T-helper 2 cell treated with Interferon-gamma antibody and Interleukin-4, amounts not matched to agents 5 μg/mL and 100 μg/mL, for 36 hours (primary cell): ENCODE measurements at regions not wholly inside any gene's neighbourhood (a gene's known extent, or its start where the extent isn't known, plus 50 kb on each side); places are given as distances from the start of the nearest gene placed in this dataset.
A peak's percentile ranks its signal among the peaks of the same experiment; 100 is the strongest.
"Not testable (repeated sequence)": the region's sequence is repeated elsewhere in the genome, so short reads cannot be mapped to it uniquely, and the experiment has no call there.

ENCODE experiments used
- DNase-seq: peaks from one replicate; pipeline ENCODE4 v3.0.0; 2021; ENCODE audit warnings: low spot score
- H3K27ac Mint-ChIP-seq: one replicate; pipeline ENCODE4 v1.8.0; 2021; ENCODE audit warnings: mild to moderate bottlenecking, mixed read lengths
- H3K27me3 Mint-ChIP-seq: one replicate; pipeline ENCODE4 v1.8.0; 2021; ENCODE audit warnings: low read depth, mixed read lengths
- H3K36me3 Mint-ChIP-seq: one replicate; pipeline ENCODE4 v1.8.0; 2021; ENCODE audit warnings: low read depth, mixed read lengths
- H3K4me1 Mint-ChIP-seq: one replicate; pipeline ENCODE4 v1.8.0; 2021; ENCODE audit warnings: low read depth, mixed read lengths
- H3K4me3 Mint-ChIP-seq: one replicate; pipeline ENCODE4 v1.8.0; 2022; ENCODE audit warnings: mild to moderate bottlenecking, moderate library complexity, mixed read lengths
- H3K9me3 Mint-ChIP-seq: one replicate; pipeline ENCODE4 v1.8.0; 2021; ENCODE audit warnings: mixed read lengths

DNA sequence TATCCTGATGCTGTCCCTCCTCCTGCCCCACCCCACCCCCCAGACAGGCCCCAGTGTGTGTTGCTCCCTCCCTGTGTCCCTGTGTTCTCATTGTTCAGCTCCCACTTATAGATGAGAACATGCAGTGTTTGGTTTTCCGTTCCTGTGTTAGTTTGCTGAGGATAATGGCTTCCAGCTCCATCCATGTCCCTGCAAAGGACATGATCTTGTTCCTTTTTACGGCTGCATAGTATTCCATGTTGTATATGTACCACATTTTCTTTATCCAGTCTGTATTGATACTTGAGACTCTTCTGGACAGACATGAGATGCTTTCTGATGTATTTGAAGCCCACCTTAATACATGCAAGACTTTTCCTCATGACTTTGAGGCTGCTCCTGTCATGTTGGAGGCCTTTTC is 91.8 kb upstream of the USP9X start:
- not testable (repeated sequence) for H3K36me3 Mint-ChIP-seq, H3K9me3 Mint-ChIP-seq, H3K27ac Mint-ChIP-seq, H3K27me3 Mint-ChIP-seq, H3K4me1 Mint-ChIP-seq, H3K4me3 Mint-ChIP-seq, DNase-seq

DNA sequence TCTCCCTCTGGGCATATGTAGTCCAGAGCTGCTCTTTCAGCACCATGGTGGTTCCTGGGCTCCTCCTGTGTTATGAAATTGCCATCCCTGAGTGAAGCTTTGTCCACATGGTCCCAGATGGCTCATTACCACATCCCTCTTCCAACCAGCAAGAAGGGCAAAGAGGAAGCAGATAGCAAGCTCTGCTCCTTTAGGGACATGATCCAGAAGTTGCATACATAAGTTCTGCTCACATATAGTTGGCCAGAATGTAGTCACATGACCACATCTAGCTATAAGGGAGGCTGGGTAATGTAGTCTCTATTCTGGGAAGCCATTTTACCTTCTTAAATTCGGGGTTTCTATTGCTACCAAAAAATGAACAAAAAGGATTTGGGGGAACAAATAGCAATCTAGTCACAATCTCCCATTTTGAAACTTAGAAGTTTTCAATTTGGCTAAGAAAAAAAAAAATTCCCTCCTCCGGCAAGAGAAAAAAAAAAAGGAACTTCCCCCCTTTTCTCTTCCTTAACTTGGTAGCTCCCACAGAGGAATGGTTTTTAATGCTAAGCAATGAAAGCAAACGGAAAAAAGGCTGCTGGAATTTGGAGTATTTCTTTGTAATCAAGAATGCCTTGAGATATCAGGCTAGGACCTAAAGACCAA is 88.2 kb upstream of the USP9X start:
- Mint-ChIP-seq H3K9me3 (no peaks in the 10 kb centered on the region), H3K4me1 (no peaks in the 10 kb centered on the region)

DNA sequence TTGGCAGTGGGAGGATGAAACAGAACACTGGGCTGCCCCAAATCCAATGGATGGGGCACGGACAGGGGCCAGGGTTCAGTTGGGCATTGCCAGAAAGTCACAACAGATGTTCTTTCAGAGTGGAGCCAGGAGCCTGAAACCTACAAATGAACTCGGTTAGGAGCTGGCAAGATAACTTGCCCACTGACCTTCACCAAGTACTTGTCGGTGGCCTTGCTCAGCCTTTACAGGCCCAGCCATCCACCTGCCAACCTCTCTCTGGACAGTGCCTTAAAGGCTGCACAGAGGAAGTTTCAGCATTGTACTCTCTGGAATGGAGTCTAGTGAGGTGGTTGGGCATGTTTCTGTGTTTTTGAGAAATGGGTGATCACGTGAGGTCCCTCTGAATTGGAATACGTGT is 87.1 kb upstream of the USP9X start:
- Mint-ChIP-seq H3K27ac (no peak overlapping the region), H3K27me3 (no peaks in the 10 kb centered on the region), H3K4me3 (no peak overlapping the region), H3K4me1 (no peaks in the 10 kb centered on the region), H3K36me3 (no peaks in the 10 kb centered on the region), H3K9me3 (no peaks in the 10 kb centered on the region)
- DNase-seq = no peak

More for the DNA sequence above, 88.2 kb upstream of the USP9X start:
- no peaks in the 10 kb centered on the region for H3K27me3 Mint-ChIP-seq
- H3K36me3 Mint-ChIP-seq = no peaks in the 10 kb centered on the region
- no peak overlapping the region for H3K27ac Mint-ChIP-seq
- no peak for DNase-seq
- H3K4me3 Mint-ChIP-seq = peak overlapping the region; percentile 51

DNA sequence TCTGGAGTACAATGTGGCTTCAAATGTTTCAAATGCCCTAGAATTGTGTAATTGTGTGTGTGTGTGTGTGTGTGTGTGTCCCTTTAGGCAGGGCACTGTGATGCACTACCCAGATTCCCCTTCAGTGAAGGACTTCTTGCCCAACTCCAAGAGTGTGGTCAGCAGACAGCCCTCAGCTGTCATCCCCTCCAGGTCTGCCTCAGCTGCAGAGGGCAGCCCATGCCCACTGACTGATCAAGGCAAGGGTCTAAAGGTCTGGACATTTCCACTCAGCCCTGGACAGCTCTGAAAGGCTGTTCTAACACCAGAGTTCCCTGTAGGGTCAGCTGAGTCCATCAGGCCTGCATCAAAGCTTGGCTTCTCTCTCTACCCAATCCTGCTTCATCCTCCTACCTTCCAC is 83.9 kb upstream of the USP9X start:
- H3K4me1 Mint-ChIP-seq = peaks cover 6% of the 10 kb centered on the region
- no peaks in the 10 kb centered on the region for H3K36me3 Mint-ChIP-seq
- no peak overlapping the region for H3K4me3 Mint-ChIP-seq
- H3K27ac Mint-ChIP-seq = no peak overlapping the region
- DNase-seq = no peak
- peaks cover 6% of the 10 kb centered on the region for H3K27me3 Mint-ChIP-seq
- no peaks in the 10 kb centered on the region for H3K9me3 Mint-ChIP-seq

DNA sequence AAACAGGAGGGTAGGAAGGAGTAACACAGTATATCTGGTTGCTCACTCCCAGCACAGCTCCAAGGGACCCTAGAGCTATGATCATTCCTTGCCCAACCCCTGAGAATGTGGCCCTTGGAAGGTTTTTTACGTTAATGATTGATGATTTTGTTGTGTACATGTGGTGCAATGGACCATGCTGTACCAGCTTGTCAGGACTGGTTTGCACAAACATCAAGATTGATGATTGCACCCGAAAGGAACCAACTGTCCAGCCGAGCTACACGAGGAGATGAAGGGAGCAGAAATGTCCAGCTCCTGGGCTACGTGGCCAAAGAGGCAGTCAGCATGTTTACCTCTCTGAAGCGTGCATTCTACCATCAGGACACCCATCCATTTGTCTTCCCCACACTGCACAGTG is 83.2 kb upstream of the USP9X start:
- Mint-ChIP-seq H3K4me3 (no peak overlapping the region), H3K36me3 (no peaks in the 10 kb centered on the region), H3K9me3 (no peaks in the 10 kb centered on the region), H3K4me1 (peaks cover 6% of the 10 kb centered on the region), H3K27ac (no peak overlapping the region), H3K27me3 (peaks cover 6% of the 10 kb centered on the region)
- DNase-seq = no peak

DNA sequence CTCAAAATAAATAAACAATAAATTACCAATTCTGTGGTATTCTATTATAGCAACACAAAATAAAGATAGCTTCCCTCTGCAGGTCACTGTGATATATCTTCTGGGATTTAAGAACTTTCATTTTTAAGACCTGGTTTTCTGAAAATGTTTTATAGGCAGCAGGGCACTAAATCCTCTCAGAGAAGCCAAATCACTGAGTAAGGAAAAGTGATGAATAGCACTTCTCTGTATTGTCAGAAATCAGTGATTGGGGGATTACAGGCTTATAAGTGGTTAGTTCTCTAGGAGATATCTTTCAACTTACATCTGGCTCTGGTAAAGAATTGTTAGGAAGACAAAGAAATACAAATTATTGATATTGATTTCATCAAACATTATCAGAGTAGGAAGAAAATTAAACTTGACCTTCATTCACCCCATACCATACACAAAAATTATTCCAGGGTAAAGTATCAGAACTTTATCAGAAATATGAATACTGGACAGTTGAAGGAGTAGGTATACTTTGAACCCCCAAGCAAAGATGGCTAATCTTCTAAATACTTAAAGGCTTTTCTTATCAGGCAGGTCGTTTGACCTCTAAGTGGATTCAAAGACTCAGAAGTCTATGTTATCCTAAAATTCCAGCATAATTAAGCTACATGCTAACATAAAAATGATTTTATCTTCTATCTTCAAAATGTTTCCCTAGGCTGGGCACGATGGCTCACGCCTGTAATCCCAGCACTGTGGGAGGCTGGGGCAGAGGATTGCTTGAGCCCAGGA is 81.6 kb upstream of the USP9X start:
- H3K27me3 Mint-ChIP-seq = peaks cover 6% of the 10 kb centered on the region

DNA sequence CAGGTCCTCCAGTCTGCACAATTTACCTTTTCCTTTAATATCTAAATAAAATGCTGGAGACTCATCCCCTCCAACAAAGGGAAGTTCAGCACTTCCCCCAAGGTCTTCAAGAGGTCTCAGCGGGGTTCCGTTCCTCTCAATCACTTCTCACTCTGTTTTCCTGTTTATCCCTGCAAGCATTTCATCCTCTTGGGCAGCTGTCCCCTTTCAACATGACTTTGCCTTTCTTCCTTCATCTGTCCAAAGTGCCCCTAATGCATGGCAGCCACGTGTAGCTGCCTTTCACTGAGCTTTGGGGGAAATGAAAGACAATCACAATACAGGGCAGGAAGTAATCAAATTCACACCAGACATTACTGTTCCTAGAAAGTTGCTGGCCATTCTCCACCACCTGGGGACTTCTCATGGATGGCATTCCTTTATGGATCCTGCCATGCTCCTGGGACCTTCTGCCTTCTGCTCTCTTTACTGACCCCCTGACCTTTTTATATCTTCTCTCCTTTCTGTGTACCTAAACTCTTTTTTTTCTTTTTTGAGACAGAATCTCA is 79.7 kb upstream of the USP9X start:
- DNase-seq = no peak
- Mint-ChIP-seq H3K27me3 (peaks cover 6% of the 10 kb centered on the region), H3K9me3 (no peaks in the 10 kb centered on the region), H3K4me3 (no peak overlapping the region), H3K4me1 (peaks cover 11% of the 10 kb centered on the region), H3K36me3 (no peaks in the 10 kb centered on the region), H3K27ac (no peak overlapping the region)

More for the DNA sequence above, 81.6 kb upstream of the USP9X start:
- H3K27ac Mint-ChIP-seq = no peak overlapping the region
- DNase-seq = no peak
- H3K9me3 Mint-ChIP-seq = no peaks in the 10 kb centered on the region
- H3K4me3 Mint-ChIP-seq = no peak overlapping the region
- no peaks in the 10 kb centered on the region for H3K36me3 Mint-ChIP-seq
- H3K4me1 Mint-ChIP-seq = peaks cover 6% of the 10 kb centered on the region

DNA sequence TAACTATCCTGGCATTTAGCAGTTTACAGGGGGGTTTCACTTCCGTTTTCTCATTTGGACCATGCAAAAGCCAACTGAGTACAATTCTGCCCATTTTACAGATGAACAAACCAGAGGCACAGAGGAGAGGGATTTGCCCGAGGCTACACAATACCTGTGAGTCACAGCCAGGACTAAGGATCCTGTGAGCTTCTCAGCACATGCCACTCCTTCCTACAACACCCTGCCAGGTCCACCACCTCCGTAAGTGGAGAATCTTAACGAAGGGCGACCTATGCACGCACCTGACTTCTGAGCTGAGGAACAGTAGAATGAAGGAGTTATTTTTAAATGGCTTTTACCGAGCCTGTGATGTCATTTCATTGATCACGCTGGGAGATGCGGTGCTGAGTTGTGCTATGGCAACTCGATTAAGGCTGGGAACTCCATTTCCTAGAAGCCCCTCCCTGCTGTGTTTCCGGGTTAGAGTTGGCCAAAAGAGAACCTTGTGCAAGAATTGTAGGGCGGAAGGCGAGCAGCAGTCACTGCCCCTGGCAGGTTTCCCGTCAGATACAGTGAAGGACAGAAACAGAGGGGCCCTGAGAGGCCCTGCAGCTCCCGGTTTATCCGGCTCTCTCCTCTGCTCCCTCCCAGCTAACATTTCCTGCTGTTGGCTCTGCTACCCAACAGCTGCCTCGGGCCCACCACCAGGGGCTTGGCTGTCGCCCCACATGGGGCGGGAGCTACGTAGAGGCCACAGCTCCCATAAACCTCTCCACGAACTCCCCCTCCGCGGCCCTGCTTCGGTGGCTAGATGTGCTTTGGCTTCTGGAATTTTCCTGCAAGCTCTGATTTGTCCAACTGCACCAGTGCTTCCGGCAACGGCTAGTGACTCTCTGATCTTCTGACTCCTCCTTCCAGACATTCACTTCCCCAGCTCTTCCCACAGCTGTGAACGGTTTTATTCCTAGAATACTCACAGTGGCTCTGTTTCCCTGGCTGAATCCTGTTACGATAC is 75.1 kb upstream of the USP9X start:
- DNase-seq = peak; percentile 32
- Mint-ChIP-seq H3K9me3 (no peaks in the 10 kb centered on the region), H3K27ac (peak overlapping the region; percentile 78), H3K4me1 (peaks cover 20% of the 10 kb centered on the region), H3K36me3 (peaks cover 1% of the 10 kb centered on the region), H3K27me3 (peaks cover 4% of the 10 kb centered on the region), H3K4me3 (peak overlapping the region; percentile 76)

DNA sequence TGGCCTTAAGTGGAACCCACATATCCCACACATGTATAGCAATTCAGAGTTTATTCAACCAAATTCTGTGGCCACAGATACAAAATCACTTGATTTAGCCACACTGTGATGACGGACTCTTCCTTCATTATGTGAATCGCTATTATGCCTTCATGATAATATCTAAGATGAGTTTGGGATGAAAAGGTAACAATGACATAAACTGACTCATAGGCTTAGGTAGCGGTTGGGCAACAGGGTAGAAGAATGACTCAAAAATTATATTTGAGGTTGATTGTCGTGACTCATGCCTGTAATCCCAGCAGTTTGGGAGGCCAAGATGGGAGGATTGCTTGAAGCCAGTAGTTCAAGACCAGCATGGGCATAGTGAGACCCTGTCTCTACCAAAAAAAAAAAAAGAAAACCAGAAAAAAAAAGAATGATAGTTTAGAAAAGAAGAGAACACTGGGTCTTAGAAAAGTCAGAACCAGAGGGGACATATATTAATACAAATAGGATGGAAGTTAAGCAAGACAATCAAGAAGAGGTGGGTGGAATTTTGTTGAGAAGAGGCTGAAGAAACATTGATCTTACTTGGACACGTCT is 70.4 kb upstream of the USP9X start:
- no peaks in the 10 kb centered on the region for H3K9me3 Mint-ChIP-seq
- H3K4me1 Mint-ChIP-seq = peaks cover 12% of the 10 kb centered on the region
- H3K36me3 Mint-ChIP-seq = peaks cover 1% of the 10 kb centered on the region
- no peaks in the 10 kb centered on the region for H3K27me3 Mint-ChIP-seq
- no peak overlapping the region for H3K27ac Mint-ChIP-seq
- H3K4me3 Mint-ChIP-seq = no peak overlapping the region
- DNase-seq = peak; percentile 35

DNA sequence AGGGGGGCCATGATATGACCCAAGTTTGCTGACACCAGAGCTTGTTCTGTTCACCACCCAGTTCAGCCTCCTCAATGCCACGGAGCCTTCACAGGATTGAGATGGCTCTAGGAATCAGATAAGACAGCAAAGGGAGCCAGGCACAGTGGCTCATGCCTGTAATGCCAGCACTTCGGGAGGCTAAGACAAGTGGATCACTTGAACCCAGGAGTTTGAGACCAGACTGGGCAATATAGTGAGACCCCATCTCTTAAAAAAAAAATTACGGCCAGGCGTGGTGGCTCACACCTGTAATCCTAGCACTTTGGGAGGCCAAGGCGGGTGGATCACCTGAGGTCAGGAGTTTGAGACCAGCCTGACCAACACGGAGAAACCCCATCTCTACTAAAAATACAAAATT is 67.5 kb upstream of the USP9X start:
- not testable (repeated sequence) for H3K4me1 Mint-ChIP-seq, DNase-seq, H3K9me3 Mint-ChIP-seq, H3K36me3 Mint-ChIP-seq, H3K27me3 Mint-ChIP-seq, H3K4me3 Mint-ChIP-seq, H3K27ac Mint-ChIP-seq

DNA sequence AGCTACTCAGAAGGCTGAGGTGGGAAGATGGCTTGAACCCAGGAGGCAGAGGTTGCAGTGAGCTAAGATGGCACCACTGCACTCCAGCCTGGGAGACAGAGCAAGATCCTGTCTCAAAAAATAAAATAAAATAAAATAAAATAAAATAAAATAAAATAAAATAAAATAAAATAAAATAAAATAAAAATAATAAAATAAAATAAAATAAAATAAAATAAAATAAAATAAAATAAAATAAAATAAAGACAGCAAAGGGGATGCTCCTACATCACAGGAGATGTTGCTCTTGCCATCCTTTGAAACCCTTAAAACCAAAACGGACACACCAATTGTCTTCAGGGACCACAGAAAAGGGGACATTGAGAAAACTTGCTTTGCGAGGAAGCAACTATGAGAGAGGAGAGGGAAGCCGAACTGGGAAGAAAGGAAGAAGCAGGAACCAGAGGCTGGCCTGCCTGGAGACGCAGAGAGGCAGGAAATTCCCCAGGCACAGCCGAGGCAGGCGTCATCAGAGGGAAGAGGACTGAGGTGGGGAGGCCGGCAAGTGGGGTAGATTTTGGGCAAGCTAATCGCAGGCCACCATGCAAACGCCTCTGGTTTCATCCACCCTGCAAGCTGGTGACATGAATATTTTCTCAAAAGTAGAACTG is 66.7 kb upstream of the USP9X start:
- H3K36me3 Mint-ChIP-seq, H3K27ac Mint-ChIP-seq, H3K4me1 Mint-ChIP-seq, H3K9me3 Mint-ChIP-seq, H3K4me3 Mint-ChIP-seq, DNase-seq, H3K27me3 Mint-ChIP-seq: not testable (repeated sequence)

DNA sequence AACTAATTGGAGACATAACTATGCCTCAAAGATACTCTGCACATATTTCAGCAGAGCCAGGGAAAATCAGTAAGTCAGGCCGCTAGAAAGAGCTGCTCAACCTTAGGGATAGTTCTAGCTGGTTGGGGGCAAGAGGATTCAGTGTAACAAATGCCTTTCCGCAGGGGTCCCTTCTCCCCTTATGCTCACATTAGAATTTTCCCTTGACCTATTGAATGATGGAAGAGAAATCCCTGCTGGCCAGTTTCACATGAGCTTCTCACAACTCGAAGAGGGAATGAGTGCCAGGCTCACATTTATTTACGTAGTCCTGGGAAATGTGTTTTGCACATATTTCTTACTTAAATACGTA is 66.2 kb upstream of the USP9X start:
- Mint-ChIP-seq H3K27ac (no peak overlapping the region), H3K36me3 (peaks cover 1% of the 10 kb centered on the region), H3K27me3 (no peaks in the 10 kb centered on the region), H3K4me1 (peaks cover 4% of the 10 kb centered on the region), H3K9me3 (no peaks in the 10 kb centered on the region), H3K4me3 (no peak overlapping the region)
- DNase-seq = no peak

DNA sequence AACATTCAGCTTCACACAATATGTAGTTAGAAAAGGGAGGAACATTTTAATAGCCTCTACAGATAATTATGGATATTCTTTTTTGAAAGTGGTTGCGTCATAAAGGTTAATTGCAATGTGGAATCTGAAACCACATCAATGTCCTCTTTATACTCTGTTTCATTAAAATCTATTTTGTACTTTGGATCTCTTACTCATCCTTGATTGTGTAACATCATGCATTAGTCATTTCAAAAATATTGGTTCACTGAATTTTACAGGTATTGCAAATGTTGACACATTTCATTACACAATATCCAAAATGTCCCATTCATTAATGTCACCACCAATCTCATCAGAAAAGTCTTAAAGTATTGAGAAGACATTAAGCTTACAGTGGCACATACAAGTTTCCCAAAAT is 62.7 kb upstream of the USP9X start:
- no peak overlapping the region for H3K27ac Mint-ChIP-seq
- DNase-seq = no peak
- H3K4me3 Mint-ChIP-seq = no peak overlapping the region
- no peaks in the 10 kb centered on the region for H3K36me3 Mint-ChIP-seq
- H3K4me1 Mint-ChIP-seq = no peaks in the 10 kb centered on the region
- H3K9me3 Mint-ChIP-seq = no peaks in the 10 kb centered on the region
- no peaks in the 10 kb centered on the region for H3K27me3 Mint-ChIP-seq
